Transverse colon (tissue), 4 donors: ENCODE measurements at regions not wholly inside any gene's neighbourhood (a gene's known extent, or its start where the extent isn't known, plus 50 kb on each side); places are given as distances from the start of the nearest gene placed in this dataset.

Source experiments
- CTCF ChIP-seq, 5 experiments: fragments of 200-600 bp in 3 of 5; fragments of 450-650 bp in 2 of 5; sonication (generic) in 3 of 5; IDR thresholded peaks; 1 replicate in 2 of 5; 2 replicates in 3 of 5; pipeline ENCODE4 v1.5.1; 2016 to 2017; ENCODE audit warnings: antibody characterized with exemption in 5 of 5, inconsistent platforms in 3 of 5, mild to moderate bottlenecking in 2 of 5, moderate library complexity in 1 of 5
- EP300 ChIP-seq: sonication (generic); formaldehyde crosslinking; IDR thresholded peaks from one replicate; pipeline ENCODE4 v1.6.1; 2017; ENCODE audit warnings: antibody characterized with exemption, low read depth
- POLR2A ChIP-seq: fragments of 450-650 bp; IDR thresholded peaks from one replicate; pipeline ENCODE4 v1.6.1; 2016; ENCODE audit warnings: antibody characterized with exemption, mild to moderate bottlenecking, moderate library complexity
- POLR2AphosphoS5 ChIP-seq, 3 donors: sonication (generic); formaldehyde crosslinking; IDR thresholded peaks; one replicate each; pipeline ENCODE4 v1.6.1; 2016; ENCODE audit warnings: antibody characterized with exemption in 3 of 3

GRCh38 chr2:4838626-4839025 lies 853.6 kb upstream of the SOX11 start:
- TF ChIP-seq CTCF (IDR thresholded peaks at IDR 0.05) (no peak), POLR2A (no peak), POLR2AphosphoS5 (IDR thresholded peaks at IDR 0.05) (no peak), EP300 (no peak)
